ENCODE measurements at regions not wholly inside any gene's neighbourhood (a gene's known extent, or its start where the extent isn't known, plus 50 kb on each side); places are given as distances from the start of the nearest gene placed in this dataset.
A peak's percentile ranks its signal among the peaks of the same experiment; 100 is the strongest.

DNA sequence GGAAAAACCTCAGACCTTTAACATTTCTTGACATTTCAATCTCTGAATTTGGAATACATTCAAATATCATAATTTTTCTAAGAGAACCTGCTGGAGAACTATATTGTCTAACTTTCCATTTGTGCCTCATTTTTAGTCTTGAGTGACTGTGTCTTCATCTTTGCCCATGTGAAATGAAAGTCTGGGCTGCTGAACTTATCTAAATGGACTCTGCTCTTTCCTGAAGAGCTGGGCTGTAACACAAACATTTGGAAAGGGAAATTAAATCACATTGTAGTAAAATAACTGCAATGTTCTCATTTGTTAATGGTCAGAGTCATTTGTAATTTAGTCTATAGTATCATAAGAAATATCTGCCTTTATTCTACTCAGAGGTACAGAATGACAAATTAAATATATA lies 373.1 kb downstream of the LRIG3 start:
- ChIA-PET CTCF (no interaction called here), POLR2A (ENCODE audit: low non-redundant PET) (no interaction called here)
- TF ChIP-seq, protein P1, sequence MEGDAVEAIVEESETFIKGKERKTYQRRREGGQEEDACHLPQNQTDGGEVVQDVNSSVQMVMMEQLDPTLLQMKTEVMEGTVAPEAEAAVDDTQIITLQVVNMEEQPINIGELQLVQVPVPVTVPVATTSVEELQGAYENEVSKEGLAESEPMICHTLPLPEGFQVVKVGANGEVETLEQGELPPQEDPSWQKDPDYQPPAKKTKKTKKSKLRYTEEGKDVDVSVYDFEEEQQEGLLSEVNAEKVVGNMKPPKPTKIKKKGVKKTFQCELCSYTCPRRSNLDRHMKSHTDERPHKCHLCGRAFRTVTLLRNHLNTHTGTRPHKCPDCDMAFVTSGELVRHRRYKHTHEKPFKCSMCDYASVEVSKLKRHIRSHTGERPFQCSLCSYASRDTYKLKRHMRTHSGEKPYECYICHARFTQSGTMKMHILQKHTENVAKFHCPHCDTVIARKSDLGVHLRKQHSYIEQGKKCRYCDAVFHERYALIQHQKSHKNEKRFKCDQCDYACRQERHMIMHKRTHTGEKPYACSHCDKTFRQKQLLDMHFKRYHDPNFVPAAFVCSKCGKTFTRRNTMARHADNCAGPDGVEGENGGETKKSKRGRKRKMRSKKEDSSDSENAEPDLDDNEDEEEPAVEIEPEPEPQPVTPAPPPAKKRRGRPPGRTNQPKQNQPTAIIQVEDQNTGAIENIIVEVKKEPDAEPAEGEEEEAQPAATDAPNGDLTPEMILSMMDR (conservative IDR thresholded peaks at IDR 0.05; ENCODE audit: low read depth), result no peak
- no peak for DNase-seq (ENCODE audit: low spot score)
- H3K27ac ChIP-seq, result no peak overlapping the region

DNA sequence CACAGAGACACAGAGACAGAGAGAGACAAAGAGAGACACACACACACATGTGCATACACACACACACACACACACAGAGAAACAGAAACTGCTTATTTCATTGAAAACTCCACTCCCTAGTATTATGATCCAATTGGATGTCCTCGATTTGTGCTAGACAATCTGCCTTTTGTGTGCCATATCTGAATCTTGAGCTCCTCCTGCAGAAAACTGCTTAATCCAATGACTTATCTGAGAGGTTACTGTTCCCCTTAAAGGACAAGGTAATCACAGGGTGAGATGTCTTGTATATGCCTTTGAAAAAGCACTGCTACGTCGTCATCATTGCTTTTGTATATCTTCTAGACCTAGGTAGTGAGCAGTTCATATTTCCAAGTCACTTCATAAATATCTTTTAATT lies 371.5 kb downstream of the LRIG3 start:
- H3K27ac ChIP-seq, result no peak overlapping the region
- no peak for DNase-seq (ENCODE audit: low spot score)
- CTCF ChIA-PET, result no interaction called here
- TF ChIP-seq, protein P1 (conservative IDR thresholded peaks at IDR 0.05; ENCODE audit: low read depth), result no peak
- POLR2A ChIA-PET (ENCODE audit: low non-redundant PET), result no interaction called here

DNA sequence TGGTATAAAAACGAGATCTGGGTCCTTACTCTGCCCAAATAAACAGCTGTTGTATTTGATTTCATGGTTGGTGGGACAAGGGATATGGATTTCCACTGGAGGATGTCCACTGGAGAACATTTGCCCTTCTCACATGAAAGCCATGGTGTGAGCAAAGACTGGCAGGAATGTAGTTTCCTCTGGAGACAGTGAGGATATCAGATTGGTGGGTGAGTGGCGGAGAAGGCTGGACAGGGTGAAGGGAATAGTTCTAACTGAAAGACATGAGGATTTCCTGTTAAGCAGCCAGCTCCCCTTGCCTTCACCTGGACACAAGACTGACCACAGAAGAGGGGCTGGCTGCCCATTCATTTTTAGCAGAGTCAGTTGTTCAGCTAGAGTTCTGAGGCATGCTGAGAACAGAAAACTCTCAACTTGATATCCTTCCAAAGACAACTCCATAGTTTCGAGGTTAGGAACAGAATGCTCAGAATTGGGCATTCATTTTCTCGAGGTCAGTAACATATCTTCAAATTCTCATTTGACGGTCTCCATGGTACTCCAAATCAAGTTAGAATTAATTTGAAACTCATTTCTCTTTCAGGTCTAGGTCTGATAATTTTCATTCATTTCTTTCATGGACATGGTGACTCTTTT lies 365.7 kb downstream of the LRIG3 start:
- TF ChIP-seq, protein P1 (conservative IDR thresholded peaks at IDR 0.05; ENCODE audit: low read depth), result no peak
- H3K27ac ChIP-seq, result no peak overlapping the region
- DNase-seq (ENCODE audit: low spot score), result no peak
- POLR2A ChIA-PET (ENCODE audit: low non-redundant PET), result no interaction called here
- CTCF ChIA-PET, result interaction anchor here (3.1 kb wide), 1 partner anchor 14 kb away, joined by 11 read pairs; no protein-coding TSS in a partner anchor

DNA sequence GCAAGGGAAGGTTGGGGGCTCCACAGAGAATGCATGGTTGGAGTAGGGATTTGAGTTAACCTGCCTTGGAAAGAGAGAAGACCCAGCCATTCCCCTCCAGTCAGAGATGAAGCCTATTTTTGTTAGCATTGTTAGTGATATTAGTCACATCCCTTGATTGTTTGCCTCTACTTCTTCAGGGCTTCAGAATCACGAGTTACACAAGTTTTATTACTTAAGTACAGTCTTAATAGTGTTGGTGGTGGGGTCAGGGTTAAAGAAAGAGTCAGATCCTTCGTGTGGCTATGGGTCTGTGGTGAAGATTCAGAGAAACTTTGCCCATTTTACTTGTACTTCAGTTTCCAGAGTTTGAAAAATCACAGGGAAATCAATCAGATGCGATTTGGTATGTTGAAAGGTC lies 363.1 kb downstream of the LRIG3 start:
- H3K27ac ChIP-seq, result no peak overlapping the region
- DNase-seq (ENCODE audit: low spot score), result peak; percentile 5
- CTCF ChIA-PET, result no interaction called here
- POLR2A ChIA-PET (ENCODE audit: low non-redundant PET), result no interaction called here
- TF ChIP-seq, protein P1 (conservative IDR thresholded peaks at IDR 0.05; ENCODE audit: low read depth), result no peak

DNA sequence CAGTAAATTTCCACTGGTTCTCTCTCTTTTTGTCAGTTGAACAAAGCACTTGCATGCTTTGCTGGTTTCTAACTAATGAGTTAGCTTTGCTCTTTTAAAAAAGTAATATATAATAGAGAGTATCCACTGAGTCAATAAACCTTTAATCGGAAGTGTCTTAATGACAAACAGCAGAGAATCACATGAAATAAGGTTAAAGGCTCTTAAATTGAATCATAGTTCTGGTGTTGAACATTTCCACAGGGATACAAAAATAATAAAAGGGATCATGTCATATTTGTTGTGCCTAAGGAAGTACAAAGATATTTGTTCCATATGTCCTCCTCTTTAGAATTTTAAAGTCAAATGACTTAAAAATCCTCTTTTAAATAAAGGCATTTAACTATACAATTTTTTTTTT lies 362.6 kb downstream of the LRIG3 start:
- ChIA-PET CTCF (no interaction called here), POLR2A (ENCODE audit: low non-redundant PET) (no interaction called here)
- TF ChIP-seq, protein P1 (conservative IDR thresholded peaks at IDR 0.05; ENCODE audit: low read depth), result no peak
- no peak overlapping the region for H3K27ac ChIP-seq
- DNase-seq (ENCODE audit: low spot score), result no peak

DNA sequence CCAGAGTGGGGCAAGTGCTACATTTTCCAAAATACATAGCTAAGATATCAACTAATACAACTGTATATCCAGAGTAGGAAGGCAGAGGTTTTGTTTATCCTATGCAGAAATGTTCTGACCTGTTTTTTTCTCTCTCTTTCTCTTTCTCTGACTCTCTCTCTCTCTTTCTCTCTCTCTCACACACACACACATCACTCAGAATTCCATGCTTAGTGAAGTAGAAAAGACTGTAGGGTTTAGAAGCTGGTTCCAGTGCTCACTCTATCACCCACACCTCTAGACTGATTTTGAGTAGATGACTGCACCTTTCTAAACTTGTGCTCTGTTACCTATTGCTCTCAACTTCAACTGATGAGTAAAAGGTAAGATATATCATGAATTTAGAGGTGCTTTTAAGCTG lies 356.7 kb downstream of the LRIG3 start:
- CTCF ChIA-PET, result interaction anchor here (0.7 to 0.8 kb wide), 2 partner anchors 202 to 308 kb away, joined by 3 to 8 read pairs; no protein-coding TSS in a partner anchor
- TF ChIP-seq, protein P1 (conservative IDR thresholded peaks at IDR 0.05; ENCODE audit: low read depth), result no peak
- DNase-seq (ENCODE audit: low spot score), result no peak
- POLR2A ChIA-PET (ENCODE audit: low non-redundant PET), result no interaction called here
- no peak overlapping the region for H3K27ac ChIP-seq

Data from RWPE1 (cell line).